Parathyroid adenoma (tissue), 2 donors: ENCODE measurements at regions not wholly inside any gene's neighbourhood (a gene's known extent, or its start where the extent isn't known, plus 50 kb on each side); places are given as distances from the start of the nearest gene placed in this dataset.

Experiments used
- H2AFZ ChIP-seq: fragments of 300-600 bp; sonication (generic); one replicate; pipeline ENCODE4 v1.7.0; 2017; ENCODE audit warnings: antibody characterized with exemption, mild to moderate bottlenecking
- H3K27ac ChIP-seq: fragments of 300-600 bp; sonication (generic); one replicate; pipeline ENCODE4 v1.7.0; 2017
- H3K27me3 ChIP-seq: fragments of 300-600 bp; sonication (generic); one replicate; pipeline ENCODE4 v1.7.0; 2017; ENCODE audit warnings: low read length; ENCODE audit not compliant: control insufficient read depth, insufficient read depth
- H3K36me3 ChIP-seq: fragments of 300-600 bp; sonication (generic); one replicate; pipeline ENCODE4 v1.7.0; 2017; ENCODE audit warnings: low read length; ENCODE audit not compliant: control insufficient read depth, insufficient read depth
- H3K4me1 ChIP-seq: fragments of 300-600 bp; sonication (generic); one replicate; pipeline ENCODE4 v1.7.0; 2017; ENCODE audit warnings: control low read depth
- H3K4me2 ChIP-seq: fragments of 300-600 bp; sonication (generic); one replicate; pipeline ENCODE4 v1.7.0; 2017; ENCODE audit warnings: low read length
- H3K4me3 ChIP-seq: fragments of 300-600 bp; sonication (generic); one replicate; pipeline ENCODE4 v1.7.0; 2017; ENCODE audit warnings: low read depth, low read length
- H3K79me2 ChIP-seq: fragments of 300-600 bp; sonication (generic); one replicate; pipeline ENCODE4 v1.7.0; 2017; ENCODE audit warnings: control low read depth
- H3K9ac ChIP-seq: fragments of 300-600 bp; sonication (generic); one replicate; pipeline ENCODE4 v1.7.0; 2017; ENCODE audit warnings: mild to moderate bottlenecking
- H3K9me3 ChIP-seq: fragments of 300-600 bp; sonication (generic); one replicate; pipeline ENCODE4 v1.7.0; 2017; ENCODE audit warnings: low read length; ENCODE audit not compliant: control insufficient read depth
- CTCF ChIP-seq: fragments of 300-600 bp; sonication (generic); IDR thresholded peaks from one replicate; pipeline ENCODE4 v1.7.0; 2017; ENCODE audit warnings: antibody characterized with exemption, mild to moderate bottlenecking
- donor health status: primary hyperparathyroidism.

- H3K36me3 ChIP-seq: no peaks in the 10 kb centered on the region
- H3K9ac ChIP-seq: no peak overlapping the region
- no peaks in the 10 kb centered on the region for H3K9me3 ChIP-seq
- no peak overlapping the region for H3K4me3 ChIP-seq
- no peak overlapping the region for H2AFZ ChIP-seq
- H3K27me3 ChIP-seq: no peaks in the 10 kb centered on the region
- no peak overlapping the region for H3K4me2 ChIP-seq
- H3K79me2 ChIP-seq: no peaks in the 10 kb centered on the region
- no peak overlapping the region for H3K27ac ChIP-seq
- H3K4me1 ChIP-seq: no peaks in the 10 kb centered on the region
- TF ChIP-seq CTCF: no peak
Measured at GRCh38 chr22:47605886-47606285, 843.4 kb downstream of the TBC1D22A start.

GRCh38 chr22:47605441-47605840 lies 843.0 kb downstream of the TBC1D22A start:
- TF ChIP-seq CTCF: no peak
- H2AFZ ChIP-seq: no peak overlapping the region
- H3K9ac ChIP-seq: no peak overlapping the region
- no peaks in the 10 kb centered on the region for H3K36me3 ChIP-seq
- H3K4me1 ChIP-seq: no peaks in the 10 kb centered on the region
- no peak overlapping the region for H3K4me2 ChIP-seq
- no peaks in the 10 kb centered on the region for H3K27me3 ChIP-seq
- no peak overlapping the region for H3K27ac ChIP-seq
- no peak overlapping the region for H3K4me3 ChIP-seq
- no peaks in the 10 kb centered on the region for H3K79me2 ChIP-seq
- no peaks in the 10 kb centered on the region for H3K9me3 ChIP-seq

GRCh38 chr22:47604563-47604962 lies 842.1 kb downstream of the TBC1D22A start:
- Histone ChIP-seq H2AFZ (no peak overlapping the region), H3K79me2 (no peaks in the 10 kb centered on the region), H3K4me2 (no peak overlapping the region), H3K27me3 (no peaks in the 10 kb centered on the region), H3K9ac (no peak overlapping the region), H3K36me3 (no peaks in the 10 kb centered on the region), H3K9me3 (no peaks in the 10 kb centered on the region), H3K27ac (no peak overlapping the region), H3K4me1 (no peaks in the 10 kb centered on the region), H3K4me3 (no peak overlapping the region)
- no peak for TF ChIP-seq CTCF

GRCh38 chr22:47602732-47603131 lies 840.3 kb downstream of the TBC1D22A start:
- Histone ChIP-seq H3K36me3 (no peaks in the 10 kb centered on the region), H3K9ac (no peak overlapping the region), H3K79me2 (no peaks in the 10 kb centered on the region), H3K27ac (no peak overlapping the region), H3K4me3 (no peak overlapping the region), H3K27me3 (no peaks in the 10 kb centered on the region), H3K4me1 (no peaks in the 10 kb centered on the region), H3K4me2 (no peak overlapping the region), H2AFZ (no peak overlapping the region), H3K9me3 (no peaks in the 10 kb centered on the region)
- TF ChIP-seq CTCF: no peak

- H3K9ac ChIP-seq: no peak overlapping the region
- H2AFZ ChIP-seq: no peak overlapping the region
- no peaks in the 10 kb centered on the region for H3K79me2 ChIP-seq
- no peak overlapping the region for H3K4me3 ChIP-seq
- H3K36me3 ChIP-seq: no peaks in the 10 kb centered on the region
- no peak overlapping the region for H3K4me2 ChIP-seq
- no peak for TF ChIP-seq CTCF
- no peaks in the 10 kb centered on the region for H3K27me3 ChIP-seq
- H3K27ac ChIP-seq: no peak overlapping the region
- no peaks in the 10 kb centered on the region for H3K9me3 ChIP-seq
- H3K4me1 ChIP-seq: no peaks in the 10 kb centered on the region
Measured at GRCh38 chr22:47601666-47602065, 839.2 kb downstream of the TBC1D22A start.
